ENCODE measurements at regions not wholly inside any gene's neighbourhood (a gene's known extent, or its start where the extent isn't known, plus 50 kb on each side); places are given as distances from the start of the nearest gene placed in this dataset.

DNA sequence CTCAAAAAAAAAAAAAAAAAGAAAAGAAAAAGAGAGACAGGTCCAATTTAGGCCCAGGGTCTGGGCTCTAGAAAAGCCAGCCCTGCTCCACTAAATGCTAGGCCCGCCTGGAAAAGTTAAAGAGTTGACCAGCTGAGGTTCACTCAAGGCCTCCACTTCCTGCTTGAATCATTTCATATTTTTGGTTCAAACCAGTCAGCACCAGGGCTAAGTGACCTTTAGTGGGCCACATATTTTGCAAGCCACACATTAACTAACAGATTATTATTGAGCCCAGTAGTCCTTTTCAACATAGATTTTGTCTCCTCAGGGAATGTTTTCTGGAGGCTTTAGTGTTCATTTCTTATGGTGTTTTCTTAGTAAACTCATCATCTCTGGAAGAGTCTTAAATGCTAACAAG, 156.6 kb downstream of the TLR4 start:
- no peak for DNase-seq (ENCODE audit: low read depth in 2 of 2)

DNA sequence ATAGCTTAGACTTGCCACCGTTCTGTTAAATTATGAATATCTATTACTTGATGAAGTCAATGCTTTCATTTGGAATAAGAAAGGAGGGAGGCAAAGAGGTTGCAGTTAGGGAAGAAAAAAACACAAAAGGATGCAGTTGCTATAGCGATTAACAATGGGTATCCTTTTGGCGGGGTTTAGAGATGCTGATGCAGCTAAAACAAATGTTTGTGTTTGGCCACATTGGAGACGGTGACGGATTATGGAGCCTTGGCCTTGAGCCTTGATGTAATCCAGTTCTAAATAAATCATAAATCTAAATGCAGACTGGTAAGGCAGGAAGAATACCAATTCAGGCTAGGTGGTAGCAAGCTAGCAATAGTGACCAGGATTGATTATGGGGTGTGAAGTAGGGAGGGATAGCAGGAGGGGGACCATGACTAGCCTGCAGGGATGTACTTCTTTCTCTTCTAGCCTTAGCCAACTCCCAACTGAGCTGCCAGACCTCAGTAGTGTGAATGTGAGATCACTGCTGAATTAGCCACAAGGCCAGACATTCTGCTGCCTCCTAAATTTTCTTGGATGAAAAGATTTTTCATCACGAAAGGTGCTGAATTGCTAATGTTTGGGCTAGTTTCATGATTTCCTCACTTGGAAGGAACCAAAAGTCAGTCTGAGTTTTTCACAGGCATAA, 160.3 kb downstream of the TLR4 start:
- no peak for DNase-seq (ENCODE audit: low read depth in 2 of 2)

DNA sequence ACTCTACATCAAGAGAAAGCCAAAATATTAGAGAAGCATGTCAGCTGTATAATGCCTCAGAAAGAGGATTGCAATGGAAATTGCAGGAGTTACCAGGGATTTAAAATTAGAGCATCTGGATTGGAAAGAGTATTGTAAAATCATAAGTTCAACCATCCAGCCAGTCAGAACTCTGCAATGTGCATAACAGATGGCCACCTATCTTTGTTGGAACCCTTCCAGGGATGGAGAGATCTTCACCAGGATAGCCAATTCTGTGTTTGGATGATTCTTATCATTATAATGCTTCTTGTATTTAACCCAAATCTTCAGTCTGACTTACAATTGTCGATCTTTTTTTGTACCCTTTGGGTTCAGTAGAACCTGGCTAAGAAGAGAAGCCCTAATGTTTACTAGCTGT, 164.4 kb downstream of the TLR4 start:
- no peak for DNase-seq (ENCODE audit: low read depth in 2 of 2)

DNA sequence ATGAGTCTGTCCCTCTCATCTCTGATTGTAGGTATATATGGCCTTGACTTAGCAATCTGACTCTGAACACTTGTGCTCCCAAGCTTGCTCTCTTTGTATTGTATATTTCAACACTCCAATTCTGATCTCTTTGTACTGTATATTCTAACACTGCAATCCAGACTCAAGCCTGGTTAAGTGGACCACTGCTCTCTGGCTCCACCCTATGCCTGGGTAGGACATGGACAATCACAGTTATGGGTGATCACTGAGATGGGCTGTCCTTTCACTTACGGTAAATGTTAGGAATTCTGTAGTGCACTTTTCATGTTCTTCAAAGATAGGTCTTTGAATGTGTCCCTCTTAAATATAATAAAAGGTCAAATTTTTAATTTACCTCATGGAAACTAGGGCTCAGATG, 165.1 kb downstream of the TLR4 start:
- no peak for DNase-seq (ENCODE audit: low read depth in 2 of 2)

DNA sequence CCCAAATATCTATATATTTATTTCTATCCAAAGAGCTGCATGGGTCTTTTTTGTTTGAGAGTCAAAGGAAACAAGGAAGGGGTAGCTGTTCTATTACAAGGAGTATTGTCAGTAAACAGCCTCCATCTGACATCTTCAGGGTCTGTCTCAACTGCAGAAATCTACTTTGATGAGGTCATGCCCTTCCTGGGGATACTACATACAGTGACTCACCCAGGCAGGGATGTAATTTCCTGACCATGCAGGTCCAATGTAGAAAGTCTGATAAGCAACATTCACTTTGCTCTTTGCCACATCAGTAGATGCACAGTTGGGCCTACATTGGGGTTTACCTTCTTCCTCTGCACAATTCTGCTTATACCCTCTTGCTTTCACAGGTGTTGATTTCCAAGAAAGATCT, 165.5 kb downstream of the TLR4 start:
- DNase-seq (ENCODE audit: low read depth in 2 of 2): no peak

DNA sequence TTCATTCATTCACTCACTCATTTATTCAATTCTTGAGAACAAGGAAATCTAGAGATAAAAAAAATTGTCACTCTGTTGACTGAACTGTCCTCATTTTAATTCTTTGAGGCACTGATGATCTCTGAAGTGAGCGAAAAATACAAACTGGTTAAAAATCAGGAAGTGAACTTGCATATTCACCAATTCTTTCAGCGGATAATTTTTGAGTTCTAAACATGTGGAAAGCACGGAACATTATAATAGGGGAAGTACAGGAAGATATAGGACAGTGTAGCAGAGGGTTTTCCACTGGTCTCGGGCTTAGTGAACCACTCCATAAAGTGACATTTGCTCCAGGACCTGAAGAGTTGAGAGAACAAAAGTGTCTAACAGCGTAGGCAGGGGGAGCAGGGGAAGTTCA, 169.5 kb downstream of the TLR4 start:
- DNase-seq (ENCODE audit: low read depth in 2 of 2): no peak

DNA sequence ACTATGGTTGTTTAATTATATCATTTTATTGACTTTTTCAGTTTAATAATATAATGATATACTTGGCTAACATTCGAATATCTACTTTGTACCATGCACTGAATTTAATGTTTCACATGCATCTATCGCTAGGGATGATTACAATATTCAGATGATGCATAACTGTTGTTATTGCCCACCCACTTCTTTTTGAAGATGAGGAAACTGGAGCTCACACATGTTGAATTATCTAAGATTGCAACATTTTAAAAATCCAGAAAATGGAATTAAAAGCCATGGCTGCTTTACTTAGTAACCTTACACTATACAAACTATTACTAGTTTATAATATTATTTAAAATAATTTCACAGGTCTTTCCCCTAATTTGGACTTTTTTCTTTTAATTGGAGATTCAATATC, 171.7 kb downstream of the TLR4 start:
- DNase-seq (ENCODE audit: low read depth in 2 of 2): no peak

DNA sequence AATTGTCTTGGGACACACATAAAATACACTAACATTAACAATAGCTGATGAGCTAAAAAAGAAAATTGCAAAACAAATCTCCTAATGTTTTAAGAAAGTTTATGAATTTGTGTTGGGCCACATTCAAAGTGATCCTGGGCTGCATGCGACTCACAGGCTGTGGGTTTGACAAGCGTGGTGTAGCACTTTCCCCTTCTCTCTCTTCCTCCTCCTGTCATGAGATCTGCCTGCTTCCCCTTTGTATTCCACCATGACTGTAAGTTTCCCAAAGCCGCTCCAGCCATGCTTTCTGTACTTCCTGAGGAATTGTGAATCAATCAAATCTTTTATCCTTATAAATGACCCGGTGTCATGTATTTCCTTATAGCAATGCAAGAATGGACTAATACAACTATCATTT, 178.0 kb downstream of the TLR4 start:
- DNase-seq (ENCODE audit: low read depth in 2 of 2): no peak

DNA sequence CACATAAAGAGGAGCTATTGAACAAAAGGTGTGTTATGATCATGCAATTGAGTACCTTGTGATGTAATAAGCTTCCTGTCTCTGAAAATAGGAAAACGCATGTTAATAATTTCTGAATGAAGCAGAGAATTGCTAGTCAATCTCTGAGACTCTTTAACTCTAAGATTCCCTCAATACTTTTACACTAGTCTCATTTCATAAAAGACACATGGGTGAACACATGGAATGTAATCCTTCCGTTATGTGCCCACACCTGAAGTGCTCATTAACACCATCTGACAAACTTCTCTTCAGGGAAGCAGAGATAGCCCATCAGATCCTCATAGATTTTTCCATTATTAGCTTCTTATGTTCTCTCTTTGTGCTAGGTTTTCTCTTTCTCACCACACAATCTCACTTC, 182.4 kb downstream of the TLR4 start:
- no peak for DNase-seq (ENCODE audit: low read depth in 2 of 2)

DNA sequence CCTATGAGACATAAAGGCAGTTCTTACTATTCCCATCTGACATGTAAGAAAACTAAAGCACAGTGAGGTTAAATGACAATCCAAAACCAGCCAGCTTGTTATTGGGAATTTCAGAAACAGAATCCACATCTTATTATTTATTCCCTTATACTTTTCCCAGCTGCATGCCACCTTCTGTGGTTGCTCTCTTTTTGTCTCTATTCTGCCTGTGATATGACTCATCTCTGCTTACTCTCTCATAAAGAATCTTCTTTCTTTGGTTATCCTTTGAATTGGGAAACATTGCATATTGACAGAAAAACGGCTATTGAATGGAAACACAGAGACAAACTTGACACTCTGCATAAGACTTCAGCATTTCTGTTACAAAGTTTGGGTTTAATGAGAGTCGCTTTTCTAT, 183.2 kb downstream of the TLR4 start:
- DNase-seq (ENCODE audit: low read depth in 2 of 2): no peak

DNA sequence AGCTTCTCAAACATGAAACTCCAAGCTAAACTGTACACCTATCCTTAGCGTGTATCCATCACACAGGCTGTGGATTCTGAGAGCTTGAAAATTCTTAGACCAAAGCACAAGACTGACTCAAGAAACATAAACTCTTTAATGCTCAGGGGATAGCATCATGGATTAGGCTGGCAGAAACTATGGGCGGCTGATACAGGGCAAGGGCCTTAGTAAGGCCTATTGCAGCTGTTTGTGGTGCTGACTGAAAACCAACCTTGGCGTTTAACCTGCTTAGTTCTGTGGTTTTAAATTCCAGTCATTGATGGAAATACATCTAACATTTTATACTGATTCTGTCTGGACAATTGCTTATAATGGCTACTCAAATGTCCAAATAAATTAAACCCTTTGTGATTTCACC, 183.7 kb downstream of the TLR4 start:
- DNase-seq (ENCODE audit: low read depth in 2 of 2): no peak

DNA sequence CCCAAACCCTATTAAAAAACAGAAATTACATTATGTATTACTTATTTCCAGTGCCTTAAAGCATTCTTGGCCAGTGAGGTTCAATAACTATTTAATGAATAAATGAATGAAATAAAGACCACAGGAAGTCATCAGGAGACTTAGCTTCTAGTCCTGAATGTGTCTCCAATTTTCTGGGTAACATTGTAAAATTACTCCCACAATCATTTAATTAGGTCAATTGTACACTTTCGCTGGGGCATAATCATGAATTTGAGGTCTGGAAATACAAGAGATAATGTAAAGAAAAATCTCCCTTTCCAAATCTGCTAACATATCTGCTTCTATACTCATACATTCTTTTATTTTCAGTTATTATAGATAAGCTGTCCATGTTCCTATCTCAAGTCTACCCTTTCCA, 199.2 kb downstream of the TLR4 start:
- DNase-seq (ENCODE audit: low read depth in 2 of 2): no peak

DNA sequence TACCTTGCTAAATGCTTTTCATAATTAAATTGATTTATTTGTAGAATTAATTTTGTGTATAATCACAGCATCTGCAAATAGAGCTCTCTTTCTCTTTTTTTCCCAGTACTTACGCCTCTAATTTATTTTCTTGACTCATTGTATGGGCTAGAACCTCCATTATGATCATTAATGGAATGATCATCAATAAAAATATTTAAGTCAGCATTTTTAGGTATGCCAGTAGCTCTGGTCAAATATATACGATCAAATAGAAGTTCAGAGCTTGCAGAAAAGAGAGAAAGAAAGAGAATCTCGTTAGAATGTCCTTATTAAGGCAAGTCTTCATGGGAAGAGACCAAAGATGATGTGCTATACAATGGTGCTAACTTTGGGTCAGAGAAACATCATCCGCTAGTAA, 202.6 kb downstream of the TLR4 start:
- no peak for DNase-seq (ENCODE audit: low read depth in 2 of 2)

DNA sequence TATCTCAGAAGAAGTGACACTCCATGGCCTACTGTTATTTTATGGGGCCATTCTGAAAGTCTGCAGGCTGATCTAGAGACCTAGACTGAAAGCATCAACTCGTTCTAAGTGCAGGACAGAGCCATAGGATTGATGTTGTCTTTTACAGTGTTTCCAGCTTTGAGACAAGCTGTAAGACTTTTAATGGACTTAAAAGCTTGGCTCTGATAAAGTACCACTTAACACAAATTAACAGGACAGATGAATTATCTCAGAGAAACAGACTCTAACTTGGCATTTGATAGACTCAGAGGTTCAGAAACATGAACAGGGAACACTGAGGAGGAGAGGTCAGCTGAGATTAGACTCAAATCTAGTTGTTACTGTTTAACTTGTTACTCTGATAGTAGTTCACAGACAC, 203.2 kb downstream of the TLR4 start:
- DNase-seq (ENCODE audit: low read depth in 2 of 2): no peak

DNA sequence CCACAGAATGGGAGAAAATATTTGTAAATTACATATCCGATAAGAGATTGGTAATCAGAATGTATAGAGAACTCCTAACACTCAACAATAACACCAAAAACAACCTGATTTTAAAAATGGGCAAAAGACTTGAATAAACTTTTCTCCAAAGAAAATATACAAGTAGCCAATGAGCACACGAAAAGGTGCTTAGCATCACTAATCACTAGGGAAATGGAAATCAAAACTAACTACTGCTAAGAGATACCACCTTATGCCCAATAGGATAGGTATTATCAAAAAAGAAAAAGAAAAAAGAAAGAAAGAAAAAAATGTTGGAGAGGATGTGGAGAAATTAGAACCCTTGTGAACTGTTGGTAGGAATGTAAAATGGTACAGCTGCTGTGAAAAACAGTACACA, 212.1 kb downstream of the TLR4 start:
- no peak for DNase-seq (ENCODE audit: low read depth in 2 of 2)

DNA sequence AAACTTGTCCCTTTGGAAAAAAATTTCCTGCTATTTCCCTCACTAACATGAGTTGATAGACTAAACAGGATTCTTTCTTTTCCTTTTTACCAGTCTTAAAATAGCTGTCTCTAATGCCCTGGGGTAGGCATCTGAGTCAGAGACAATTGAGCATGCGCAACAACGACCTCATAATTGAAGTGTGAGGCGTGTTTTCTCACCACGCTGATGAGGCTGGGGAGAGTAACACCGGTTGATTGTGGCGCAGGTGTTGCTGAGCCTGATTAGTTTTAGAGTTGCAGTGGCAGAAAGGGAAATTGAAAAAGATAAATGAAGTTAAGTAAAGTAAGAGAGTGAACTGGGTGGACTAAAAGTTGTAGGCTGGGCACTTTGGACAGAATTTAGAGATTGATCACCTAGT, 213.7 kb downstream of the TLR4 start:
- no peak for DNase-seq (ENCODE audit: low read depth in 2 of 2)

DNA sequence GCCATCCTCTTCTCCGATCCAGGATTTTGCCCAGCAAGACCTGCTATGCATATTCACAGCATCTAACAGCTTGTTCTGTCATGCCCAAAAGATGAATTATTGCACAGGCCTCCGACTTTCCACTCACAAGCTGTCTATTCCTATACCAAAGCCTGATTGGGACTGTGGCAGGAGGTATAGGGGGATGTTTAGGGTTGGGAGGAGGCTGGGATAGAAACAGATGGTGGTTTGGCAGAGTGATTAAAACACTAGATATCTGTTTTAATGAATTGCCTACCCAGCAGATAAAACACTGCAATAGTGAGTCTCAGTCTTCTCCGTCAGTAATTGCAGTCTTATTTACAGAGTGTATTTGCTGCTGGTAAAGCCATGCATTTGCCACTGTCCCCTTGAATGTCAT, 215.3 kb downstream of the TLR4 start:
- no peak for DNase-seq (ENCODE audit: low read depth in 2 of 2)

DNA sequence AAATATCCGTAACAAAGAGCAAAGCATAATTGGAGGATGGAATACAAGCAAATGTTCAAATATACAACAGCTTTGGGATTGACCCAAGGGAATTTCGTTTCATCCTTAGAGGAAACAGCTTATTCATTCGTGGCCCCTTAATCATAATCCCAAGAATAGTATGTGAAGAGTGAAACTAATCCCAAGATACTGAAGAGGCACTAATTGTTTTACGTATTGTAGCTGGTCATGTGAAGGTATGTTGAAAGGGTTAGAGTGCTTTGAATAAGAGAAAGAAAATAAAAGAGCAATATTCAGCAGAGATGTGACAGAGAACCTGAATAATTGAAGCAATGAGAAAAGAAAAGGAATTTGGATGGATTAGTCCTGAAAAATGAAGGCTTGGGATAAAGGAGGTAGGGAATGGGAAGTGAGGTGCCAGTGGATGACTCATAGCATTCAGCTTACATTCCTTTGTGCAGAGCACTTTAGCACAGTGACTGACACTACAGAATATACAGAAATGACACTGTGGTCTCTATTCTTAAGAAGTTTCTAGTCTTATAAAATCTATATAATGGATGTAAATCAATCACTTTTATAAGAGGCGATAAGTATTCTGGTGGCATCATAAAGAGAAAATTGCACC, 221.9 kb downstream of the TLR4 start:
- no peak for DNase-seq (ENCODE audit: low read depth in 2 of 2)

DNA sequence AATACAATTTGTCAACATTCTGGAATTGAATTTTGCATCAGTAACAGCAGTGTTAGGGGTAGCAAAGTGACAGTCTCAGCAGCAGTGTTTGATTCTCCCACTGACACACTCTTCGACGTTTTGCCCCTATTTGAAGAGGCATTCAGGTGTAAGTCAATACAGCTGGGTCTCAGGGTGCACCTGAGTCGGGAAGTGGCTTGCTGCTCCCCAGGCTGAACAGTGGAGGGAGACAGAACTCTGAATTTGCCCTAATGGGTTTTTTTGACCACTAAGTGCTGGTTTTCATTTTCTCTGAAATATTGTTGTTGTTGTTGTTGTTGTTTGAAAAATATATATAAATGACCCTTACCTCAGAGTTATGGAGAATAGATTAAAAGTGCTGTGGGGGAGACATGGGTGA, 223.2 kb downstream of the TLR4 start:
- no peak for DNase-seq (ENCODE audit: low read depth in 2 of 2)

DNA sequence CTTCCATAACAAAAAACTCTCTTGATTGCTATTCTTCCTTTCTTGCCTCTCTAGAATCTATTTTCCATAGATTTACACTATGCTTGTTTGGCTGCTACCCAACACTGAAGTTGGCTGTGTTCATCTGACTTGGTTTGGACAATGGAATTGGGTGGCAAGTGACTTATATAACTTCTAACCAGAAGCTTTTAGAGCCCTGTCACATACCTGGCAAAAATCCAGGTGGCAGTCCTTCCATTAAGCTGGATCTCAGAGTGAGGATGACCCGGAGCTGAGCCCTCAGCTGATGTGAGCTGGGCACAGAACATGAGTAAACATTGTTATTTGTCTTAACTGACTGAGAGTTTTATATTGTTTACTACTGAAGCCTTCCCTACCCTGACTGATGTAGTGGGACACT, 225.7 kb downstream of the TLR4 start:
- no peak for DNase-seq (ENCODE audit: low read depth in 2 of 2)

DNA sequence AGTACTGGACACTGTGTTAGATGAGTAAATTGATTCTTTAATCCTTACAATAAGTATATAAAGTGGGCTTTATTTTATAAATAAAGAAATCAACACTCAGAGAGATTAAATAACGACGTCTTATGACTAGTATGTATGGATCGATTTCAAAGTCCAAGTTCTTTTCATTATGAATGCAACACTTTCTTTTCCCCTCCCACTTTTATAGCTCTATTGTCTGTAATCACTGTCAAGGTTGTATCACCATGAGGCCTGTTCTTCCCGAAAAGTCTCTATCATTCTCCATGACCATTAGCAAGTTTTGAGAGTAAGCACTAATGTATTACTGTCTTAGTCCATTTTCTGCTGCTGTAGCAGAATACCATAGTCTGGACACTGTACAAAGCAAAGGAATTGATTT, 228.4 kb downstream of the TLR4 start:
- DNase-seq (ENCODE audit: low read depth in 2 of 2): no peak

DNA sequence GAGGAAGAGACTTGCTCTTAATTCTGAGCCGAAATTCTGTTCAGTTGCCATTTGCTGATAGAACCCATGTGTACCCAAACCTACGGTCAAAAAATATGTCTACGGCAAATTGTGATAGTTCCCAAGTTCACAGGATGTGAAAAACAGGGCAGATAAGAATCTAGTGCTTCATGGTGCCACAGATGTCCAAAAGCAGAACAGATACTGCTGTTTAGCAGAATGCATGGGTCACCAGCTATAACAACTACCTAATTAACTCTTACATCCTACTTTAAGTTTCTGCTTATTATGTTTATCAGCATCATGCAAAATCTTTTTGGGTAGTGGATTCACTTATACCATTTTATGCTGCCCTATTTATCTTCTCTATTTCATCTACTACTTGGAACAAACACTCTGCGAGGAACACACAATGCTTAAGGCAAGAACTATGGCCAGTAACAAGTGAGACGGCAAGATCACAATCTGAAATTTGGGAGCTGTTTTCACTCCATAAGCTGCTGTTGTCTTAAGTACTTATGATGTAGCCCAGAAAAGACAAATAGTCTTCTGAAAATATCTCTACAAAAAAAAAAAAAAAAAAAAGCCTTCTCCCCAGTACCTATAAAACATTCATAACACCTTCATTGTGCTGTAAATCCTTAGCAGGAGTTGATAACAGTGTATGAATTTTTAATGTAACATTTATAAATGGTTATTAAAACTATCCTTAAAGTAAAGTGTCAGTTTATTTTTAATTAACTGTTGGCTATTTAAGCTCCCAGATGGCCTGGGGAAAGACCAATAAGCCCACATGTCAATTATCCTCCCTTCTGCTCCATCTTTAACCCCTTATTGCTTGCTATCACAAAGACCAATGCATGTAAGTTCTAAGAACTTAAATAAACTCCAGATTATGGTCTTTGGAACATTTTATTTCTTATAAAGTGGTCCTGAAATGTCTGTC, 232.3 kb downstream of the TLR4 start:
- DNase-seq (ENCODE audit: low read depth in 2 of 2): no peak

DNA sequence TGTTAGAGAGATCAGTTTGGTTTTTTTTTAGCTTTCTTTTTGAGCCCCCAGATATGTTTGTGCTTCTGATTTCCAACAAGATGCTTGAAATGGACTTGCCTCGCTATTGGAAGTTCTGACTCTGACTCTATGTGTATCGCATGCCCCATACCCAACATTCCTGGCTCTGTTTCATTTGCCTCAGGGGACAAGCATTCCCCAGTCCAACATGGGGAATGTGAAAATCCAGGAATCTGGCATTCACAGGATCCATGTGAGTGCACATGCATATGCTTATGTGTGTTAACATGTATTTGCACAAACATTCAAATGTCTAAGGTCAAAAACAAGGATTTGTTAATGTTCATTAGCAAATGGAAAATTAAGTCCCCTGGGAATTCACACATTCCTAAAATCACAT, 233.9 kb downstream of the TLR4 start:
- no peak for DNase-seq (ENCODE audit: low read depth in 2 of 2)

Data from stimulated activated CD8-positive, alpha-beta memory T cell treated with anti-CD3 and anti-CD28 coated beads, Interleukin-7, amount 100 ng/mL, for 4 hours (primary cell).